IPS-11a (cell line): ENCODE measurements at regions not wholly inside any gene's neighbourhood (a gene's known extent, or its start where the extent isn't known, plus 50 kb on each side); places are given as distances from the start of the nearest gene placed in this dataset.
"Not testable (repeated sequence)": the region's sequence is repeated elsewhere in the genome, so short reads cannot be mapped to it uniquely, and the experiment has no call there.

Source experiments
- H3K4me3 ChIP-seq: one replicate; pipeline ENCODE4 v1.5.1; 2013; ENCODE audit warnings: low read depth, low read length, control low read depth

DNA sequence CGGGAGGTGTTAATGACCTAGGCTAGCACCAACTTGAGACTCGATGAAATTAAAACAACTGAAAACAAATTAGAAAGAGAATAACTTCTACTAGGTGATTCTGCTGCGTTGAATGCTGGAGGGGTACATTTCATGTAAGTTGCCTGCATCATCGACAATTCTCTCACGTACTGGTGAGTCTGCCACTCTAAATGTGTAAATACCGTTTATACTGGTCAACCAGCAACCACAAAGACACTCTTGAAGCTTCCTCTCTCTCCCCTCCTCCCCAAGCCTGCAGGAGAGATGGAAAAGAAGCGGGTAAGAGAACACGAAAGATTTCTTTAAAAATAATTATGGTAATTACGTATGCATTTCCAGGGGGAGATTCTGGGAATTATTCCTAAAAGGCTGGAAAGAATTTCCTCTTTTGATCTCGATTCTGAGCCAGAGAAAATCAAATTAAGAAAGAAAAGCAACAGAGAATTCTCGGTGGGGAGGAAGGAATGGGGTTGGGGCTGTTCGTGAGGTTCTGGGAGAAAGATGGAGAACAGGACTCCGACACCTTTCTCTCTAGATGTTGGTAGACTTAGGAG, 68.6 kb upstream of the MRTFB start:
- H3K4me3 ChIP-seq = no peak overlapping the region

DNA sequence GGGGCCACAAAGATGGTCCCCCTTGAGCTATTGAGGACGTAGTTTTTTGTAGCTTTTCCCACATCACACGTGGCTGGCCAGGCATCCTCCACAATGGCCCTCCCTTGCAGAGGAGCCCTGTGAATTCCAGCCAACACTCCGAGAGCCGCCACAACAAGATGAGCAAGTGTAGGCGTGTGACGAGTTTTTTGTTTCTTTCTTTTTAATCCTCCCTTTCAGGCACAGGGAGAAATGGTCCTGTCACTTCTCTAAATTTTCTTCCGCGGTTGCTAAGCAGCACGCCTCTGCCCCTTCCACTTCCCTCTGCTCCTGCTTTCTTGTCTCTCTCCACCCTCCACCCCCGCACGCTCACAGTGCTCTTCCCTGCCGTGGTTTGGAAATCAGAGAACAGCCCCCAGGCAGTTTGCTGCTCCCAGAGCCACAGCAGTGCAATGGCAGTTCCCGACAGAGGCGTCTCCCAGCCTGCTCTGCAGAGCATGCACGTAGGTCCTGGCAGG, 68.0 kb upstream of the MRTFB start:
- peak overlapping the region; percentile 4 for H3K4me3 ChIP-seq

DNA sequence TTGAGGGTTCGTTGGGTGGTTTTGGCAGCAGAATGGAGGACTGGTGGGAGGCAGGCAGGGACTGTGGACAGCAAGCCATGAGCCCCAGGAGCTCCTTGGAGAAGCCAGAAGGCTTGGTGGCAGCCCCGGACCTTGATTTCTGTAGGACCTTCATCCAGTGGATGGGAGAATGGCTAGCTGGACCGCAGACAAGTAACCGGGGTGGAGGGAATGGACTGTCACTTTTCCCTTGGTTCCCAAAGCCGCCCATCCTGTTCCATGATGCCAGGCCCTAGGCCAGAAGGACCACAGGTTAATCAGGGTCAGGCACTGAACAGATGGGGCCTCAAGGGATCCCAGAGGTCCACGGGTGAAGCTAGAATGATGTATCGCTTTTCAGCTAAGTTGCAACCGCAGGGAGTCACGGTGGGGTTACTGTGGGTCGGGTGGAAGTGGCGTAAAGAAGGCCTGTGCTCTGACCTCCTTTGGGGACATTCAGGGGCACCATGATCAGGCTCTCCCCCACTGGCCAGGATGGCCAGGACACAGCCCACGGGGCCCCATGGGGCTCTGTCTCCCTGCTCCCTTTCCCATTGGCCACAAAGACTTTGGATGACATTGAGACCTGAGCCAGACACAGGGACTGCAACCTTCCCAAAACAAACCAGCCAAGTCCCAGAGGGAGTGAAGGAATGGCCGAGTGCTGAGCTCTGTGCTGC, 66.9 kb upstream of the MRTFB start:
- no peak overlapping the region for H3K4me3 ChIP-seq

DNA sequence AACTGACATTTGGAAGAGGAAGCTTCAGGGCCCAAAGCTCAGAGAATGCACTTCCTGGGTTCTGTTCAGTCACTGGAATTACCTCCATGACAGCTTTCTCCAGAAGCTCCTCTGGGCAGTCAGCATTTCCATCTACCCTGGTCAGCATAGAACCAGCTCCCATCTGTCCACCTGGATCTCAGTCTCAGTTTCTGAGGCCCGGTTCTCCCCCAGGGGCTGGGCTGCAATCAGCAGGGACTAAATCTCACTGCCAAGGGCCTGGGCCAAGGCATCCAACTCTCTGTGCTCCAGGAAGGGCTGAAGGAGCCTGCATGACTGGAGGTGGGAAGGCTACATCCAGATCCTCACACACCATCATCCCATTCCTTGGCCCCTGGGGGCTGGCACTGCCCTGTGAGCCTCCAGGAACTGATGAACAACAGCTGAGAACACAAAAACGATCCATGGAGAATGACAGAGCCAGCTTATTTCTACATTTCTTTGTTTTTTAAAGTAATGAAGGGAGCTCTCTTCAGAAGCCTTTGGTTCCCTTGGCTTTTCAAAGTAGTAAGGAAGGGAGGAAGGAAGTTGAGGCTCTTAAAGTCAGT, 66.3 kb upstream of the MRTFB start:
- no peak overlapping the region for H3K4me3 ChIP-seq

DNA sequence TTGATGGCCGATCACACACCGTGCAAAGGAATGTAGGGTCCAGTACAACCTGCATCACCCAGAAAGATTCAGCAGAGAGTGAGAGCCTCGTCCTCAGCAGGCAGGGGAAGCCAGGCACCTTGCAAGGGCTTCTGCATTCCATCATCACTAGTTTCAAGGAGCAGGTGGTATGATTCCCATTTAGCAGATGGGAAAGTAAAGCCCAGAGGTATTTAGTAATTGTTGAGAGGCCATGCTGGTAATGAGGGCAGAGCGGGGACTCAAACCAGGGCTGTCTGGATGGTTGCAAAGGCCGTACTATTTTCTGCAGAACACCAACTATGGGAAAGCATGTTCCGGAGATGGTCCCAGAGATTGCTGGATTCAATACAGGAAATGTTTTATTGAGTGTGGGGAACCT, 65.8 kb upstream of the MRTFB start:
- H3K4me3 ChIP-seq = no peak overlapping the region

DNA sequence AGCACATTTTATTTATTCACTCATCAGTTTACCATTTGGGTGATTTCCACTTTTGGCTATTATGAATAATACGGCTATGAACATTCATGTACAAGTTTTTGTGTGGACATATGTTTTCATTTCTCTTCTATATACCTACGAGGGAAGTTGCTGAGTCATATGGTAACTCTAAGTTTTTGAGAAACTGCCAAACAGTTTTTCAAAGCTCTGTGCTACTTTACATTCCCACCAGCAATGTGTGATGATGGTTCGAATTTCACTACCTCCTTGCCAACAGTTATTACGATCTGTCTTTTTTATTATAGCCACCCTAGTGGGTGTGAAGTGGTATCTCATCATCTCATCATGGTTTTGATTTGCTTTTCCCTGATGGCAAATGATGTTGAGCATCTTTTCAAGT, 63.7 kb upstream of the MRTFB start:
- no peak overlapping the region for H3K4me3 ChIP-seq

DNA sequence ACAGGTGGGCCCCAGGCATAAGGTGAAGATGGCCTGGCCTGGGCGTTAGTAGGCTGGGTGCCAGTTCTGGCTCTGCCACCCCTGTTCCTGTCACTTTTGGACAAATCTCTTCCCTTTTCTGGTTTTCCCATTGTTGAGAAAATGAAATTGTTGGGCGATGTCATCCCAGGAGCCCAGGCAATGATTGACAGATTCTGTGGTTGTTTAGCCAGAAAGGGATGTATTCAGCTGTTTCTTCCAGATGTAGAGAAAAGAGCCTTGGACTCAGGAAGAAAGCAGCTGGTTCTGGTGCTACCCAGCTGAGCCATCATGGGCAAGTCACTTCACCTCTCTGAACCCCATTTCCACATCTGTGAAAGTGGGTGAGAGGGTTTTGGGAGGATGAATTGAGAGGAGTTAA, 60.1 kb upstream of the MRTFB start:
- H3K4me3 ChIP-seq = no peak overlapping the region

DNA sequence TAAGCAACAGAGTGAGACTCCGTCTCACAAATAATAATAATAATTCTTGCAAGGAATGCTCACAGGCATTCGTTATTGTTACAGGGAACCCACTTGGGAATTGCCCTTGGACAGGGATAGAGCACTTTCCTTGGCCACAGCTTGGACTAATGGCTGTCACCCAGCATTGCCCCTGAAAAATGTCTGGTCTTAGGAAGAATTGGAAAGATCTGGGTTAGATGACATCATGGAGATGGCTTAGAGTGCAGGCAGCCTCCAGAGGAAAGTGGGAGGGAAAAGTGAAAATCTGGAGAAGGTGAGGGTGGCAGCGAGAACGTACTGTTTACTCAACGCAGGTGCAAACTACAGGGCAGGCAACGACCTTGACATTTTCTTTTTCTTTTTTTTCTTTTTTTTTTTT, 59.3 kb upstream of the MRTFB start:
- no peak overlapping the region for H3K4me3 ChIP-seq

DNA sequence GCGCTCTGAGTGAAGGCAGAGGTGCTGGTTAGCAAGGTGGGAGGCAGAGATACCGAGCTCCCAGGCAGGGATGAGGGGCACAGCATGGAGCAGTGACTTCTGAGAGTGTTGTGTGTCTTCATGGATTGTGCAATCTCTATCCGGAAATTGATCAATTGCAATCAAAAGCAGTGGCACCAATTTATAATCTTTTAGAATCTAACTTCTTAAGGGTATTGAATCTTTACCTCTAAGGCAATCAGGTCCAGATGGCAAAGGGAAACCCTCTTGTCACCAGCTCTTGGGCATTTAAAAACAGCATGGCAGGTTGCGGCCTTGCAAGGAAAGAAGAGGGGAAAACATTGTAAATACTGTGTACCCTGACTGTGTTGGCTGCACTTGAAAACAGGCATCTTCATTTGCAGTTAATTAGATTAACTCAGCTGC, 58.0 kb upstream of the MRTFB start:
- no peak overlapping the region for H3K4me3 ChIP-seq

DNA sequence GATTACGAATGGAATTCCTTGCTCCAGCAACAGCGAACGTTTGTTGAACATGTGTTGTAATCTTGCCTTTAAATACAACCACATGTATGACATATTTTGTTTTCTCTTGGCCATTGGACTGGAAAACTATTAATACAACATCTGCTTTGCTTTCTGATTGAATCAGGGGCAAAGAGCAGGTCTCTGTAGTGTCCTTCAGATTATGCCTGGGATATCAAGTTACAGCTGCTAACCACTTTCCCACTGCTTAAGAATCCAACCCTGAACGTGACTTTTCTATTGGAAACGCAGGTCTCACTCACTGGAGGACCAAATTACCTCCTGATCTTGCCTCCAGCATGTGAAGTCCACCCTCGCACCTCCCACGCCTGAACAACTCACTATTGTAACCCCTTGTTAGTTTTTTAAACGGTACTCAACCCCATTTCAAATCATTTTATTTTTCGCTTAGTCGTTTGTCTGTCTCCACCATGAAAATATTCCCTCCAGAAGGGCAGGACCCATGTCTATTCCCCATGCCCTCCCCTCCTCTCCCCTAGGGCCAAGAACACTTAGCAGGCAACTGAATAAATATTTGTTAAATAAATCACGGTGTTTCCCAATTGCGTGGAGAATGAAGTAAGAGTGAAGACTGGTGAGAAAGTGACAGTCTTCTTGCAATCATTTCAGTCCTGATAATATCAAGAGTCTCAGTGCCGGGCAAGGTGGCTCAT, 57.4 kb upstream of the MRTFB start:
- H3K4me3 ChIP-seq = no peak overlapping the region

DNA sequence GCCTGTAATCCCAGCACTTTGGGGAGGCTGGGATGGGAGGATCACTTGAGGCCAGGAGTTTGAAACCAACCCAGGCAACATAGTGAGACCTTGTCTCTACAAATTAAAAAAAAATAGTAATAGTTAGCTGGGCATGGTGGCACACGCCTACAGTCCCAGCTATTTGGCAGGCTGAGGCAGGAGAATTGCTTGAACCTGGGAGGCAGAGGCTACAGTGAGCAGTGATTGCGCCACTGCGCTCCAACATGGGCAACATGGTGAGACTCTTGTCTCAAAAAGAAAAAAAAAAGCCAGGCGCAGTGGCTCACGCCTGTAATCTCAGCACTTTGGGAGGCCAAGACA, 56.9 kb upstream of the MRTFB start:
- no peak overlapping the region for H3K4me3 ChIP-seq

DNA sequence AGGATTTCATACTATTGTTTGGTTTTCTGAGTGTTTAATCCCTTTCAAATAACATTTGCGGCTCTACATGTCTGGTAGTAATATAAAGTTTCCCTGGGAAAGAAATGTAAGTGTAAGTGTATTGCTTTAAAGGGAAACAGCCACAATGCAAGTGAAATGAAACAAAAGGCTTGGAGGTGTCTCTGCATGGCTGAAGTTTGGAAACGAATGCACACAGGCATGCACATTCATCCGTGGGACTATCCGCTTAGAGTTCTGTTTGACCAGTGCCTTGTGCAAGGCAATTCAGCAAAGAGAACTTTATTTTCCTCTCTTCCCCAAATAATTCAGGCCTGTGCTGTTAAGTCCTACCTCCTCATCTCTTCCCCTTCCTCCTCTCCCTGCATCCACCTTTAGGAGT, 56.1 kb upstream of the MRTFB start:
- no peak overlapping the region for H3K4me3 ChIP-seq

DNA sequence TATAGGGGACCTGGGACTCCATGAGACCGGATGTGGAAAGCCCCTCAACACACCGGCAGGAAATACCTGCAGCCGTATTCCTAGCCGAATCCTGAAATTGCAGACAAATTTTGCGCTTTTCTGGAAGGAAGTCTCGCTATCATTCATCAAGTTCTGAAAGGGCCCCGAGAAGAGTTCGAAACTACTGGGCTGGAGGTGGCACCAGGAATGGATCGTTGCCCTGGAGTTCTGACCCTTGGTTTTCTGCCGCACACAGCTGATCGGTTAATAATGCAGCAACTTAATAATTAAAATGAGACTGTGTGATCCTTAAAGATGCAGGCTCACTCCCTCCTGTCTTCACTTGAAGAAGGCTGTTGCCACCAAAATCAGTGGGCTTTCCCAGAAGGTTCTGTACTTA, 55.7 kb upstream of the MRTFB start:
- H3K4me3 ChIP-seq = no peak overlapping the region

DNA sequence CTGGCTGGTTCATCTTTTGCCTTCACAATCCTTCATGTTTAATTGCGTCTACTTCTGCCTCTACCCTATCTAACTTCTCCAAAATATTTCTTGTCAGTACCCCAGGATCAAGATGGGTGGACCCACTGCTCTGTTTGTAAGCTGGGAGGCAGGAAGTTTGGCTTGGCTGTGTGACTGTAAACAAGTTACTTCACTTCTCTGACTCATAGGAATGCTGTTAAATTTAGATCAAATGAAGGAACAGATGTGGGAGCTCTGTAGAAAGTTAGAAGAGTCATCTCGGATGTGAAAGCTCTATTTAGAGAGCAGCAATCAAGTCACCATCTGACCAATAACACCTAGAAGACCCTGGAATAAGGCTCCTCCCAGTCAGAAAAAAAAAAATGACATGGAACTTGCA, 55.2 kb upstream of the MRTFB start:
- H3K4me3 ChIP-seq = no peak overlapping the region

DNA sequence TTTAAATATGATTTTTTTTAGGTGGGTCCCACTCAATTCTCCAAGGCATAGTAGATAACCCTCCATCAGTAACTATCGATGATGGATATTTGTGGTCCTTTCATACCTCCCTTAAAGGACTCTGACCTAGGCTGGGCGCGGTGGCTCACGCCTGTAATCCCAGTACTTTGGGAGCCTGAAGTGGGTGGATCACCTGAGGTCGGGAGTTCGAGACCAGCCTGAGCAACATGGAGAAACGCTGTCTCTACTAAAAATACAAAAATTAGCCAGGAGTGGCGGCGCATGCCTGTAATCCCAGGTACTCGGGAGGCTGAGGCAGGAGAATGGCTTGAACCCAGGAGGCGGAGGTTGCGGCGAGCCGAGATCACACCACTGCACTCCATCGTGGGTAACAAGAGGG, 54.8 kb upstream of the MRTFB start:
- H3K4me3 ChIP-seq = not testable (repeated sequence)

DNA sequence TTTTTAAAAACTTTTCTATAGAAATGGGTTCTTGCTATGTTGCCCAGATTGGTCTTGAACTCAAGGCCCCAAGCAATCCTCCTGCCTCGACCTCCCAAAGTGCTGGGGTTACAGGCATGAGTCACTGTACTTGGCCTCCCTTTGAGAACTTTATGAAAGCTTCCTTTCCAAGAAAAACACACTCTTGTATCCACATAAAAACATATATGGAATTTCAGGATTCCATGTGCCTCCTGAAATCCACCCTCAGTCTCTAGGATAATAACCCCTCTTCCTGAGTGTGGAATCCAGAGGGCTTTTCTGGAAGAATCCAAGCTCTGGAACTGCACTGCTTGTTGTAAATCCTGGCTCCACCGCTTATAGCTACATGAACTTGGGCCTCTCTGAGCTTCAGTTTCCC, 53.2 kb upstream of the MRTFB start:
- no peak overlapping the region for H3K4me3 ChIP-seq

DNA sequence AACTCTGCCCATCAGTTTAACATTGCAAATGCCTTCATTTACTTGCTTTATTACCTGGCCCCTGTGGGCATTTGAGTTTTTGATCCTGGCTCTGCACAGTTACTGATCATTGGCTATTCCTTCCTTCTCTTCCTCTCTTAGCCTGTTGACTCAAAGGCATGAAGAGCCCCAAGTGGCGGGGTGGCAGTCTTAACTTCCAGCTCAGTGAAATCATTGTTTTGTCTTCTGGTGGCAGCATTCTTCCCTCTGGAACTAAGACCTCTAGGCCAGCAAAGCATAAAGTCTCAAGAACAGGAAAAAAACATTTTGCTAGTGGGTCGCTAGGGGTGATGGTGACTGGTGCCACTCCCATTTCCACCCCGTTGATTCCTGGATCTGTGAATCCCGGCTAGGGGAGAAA, 52.3 kb upstream of the MRTFB start:
- no peak overlapping the region for H3K4me3 ChIP-seq

DNA sequence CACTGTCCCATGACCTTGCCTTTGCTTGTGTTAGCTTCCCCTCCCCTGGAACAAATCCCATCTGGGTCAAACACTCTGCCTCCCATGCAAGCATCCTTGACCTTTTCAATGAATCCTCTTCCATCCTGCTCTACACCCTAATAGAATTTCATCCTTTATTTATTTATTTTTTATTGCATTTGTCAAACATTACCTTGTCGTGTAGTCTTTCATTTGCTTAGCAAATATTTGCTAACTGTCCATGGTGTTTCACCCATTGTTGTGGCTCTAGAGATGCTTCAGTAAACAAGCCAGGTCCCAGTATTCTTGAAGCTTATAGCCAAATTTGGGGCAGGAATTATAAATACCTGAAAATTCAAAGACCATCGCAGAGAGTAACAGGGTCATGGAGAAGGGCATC, 51.0 kb upstream of the MRTFB start:
- H3K4me3 ChIP-seq = no peak overlapping the region
